H1 (cell line): ENCODE measurements at regions not wholly inside any gene's neighbourhood (a gene's known extent, or its start where the extent isn't known, plus 50 kb on each side); places are given as distances from the start of the nearest gene placed in this dataset.

ENCODE experiments used
- CTCF ChIA-PET: fragments of 300-600 bp; sonication (Branson Sonifier 250); formaldehyde crosslinking; loops from one replicate; lab custom pipeline; 2021; ENCODE audit not compliant: partially characterized antibody; lab: Charles Lee
- POLR2A ChIA-PET: fragments of 300-600 bp; sonication (Branson Sonifier 250); formaldehyde crosslinking; loops from one replicate; lab custom pipeline; 2021; ENCODE audit warnings: inconsistent platforms; ENCODE audit not compliant: partially characterized antibody; lab: Charles Lee
- DNase-seq, 2 experiments: peaks; one replicate each; pipeline versions ENCODE4 v3.0.0 to v3.0.0-alpha.2; 2010 to 2022; ENCODE audit warnings: low spot score in 2 of 2, low read depth in 1 of 2, mixed read lengths in 1 of 2
- FAIRE-seq: peaks from 2 replicates; lab custom pipeline; 2011; peaks lifted over from hg19 to GRCh38; lab: Jason Lieb, UNC
- H2AFZ ChIP-seq: 2 replicates; pipeline ENCODE4 v1.8.1; 2012; ENCODE audit warnings: low read length, inconsistent platforms
- H2AK5ac ChIP-seq: 2 replicates; pipeline ENCODE4 v1.6.1; 2013; ENCODE audit warnings: low read depth, low read length
- H2BK120ac ChIP-seq: replicated peaks from 2 replicates; pipeline ENCODE3; 2013; ENCODE audit warnings: low read depth, low read length, inconsistent platforms
- H2BK12ac ChIP-seq: 2 replicates; pipeline ENCODE4 v1.6.1; 2013; ENCODE audit warnings: low read depth, low read length
- H2BK15ac ChIP-seq: 2 replicates; pipeline ENCODE4 v1.6.1; 2013; ENCODE audit warnings: low read length
- H2BK20ac ChIP-seq: 2 replicates; pipeline ENCODE4 v1.6.1; 2013; ENCODE audit warnings: low read length
- H2BK5ac ChIP-seq: 2 replicates; pipeline ENCODE4 v1.6.1; 2013; ENCODE audit warnings: low read depth, low read length
- H3K14ac ChIP-seq: 2 replicates; pipeline ENCODE4 v1.6.1; 2013; ENCODE audit warnings: inconsistent platforms; ENCODE audit not compliant: insufficient read length
- H3K18ac ChIP-seq: 2 replicates; pipeline ENCODE4 v1.6.1; 2013; ENCODE audit warnings: low read length; ENCODE audit errors: extremely low read depth
- H3K23ac ChIP-seq: 2 replicates; pipeline ENCODE4 v1.6.1; 2013; ENCODE audit warnings: inconsistent platforms; ENCODE audit not compliant: insufficient read length
- H3K23me2 ChIP-seq: 2 replicates; pipeline ENCODE4 v1.6.1; 2013; ENCODE audit warnings: low read depth, low read length
- H3K27ac ChIP-seq: 2 replicates; pipeline ENCODE4 v1.6.1; 2011; ENCODE audit warnings: low read depth, low read length, inconsistent platforms
- H3K27me3 ChIP-seq, 4 experiments: replicated peaks in 1 of 4; 1 replicate in 1 of 4; 2 replicates in 3 of 4; pipeline versions ENCODE4 v1.6.1 to v1.8.1; 2011 to 2013; ENCODE audit warnings: low read length in 3 of 4, mild to moderate bottlenecking in 3 of 4, inconsistent platforms in 2 of 4, mixed read lengths in 2 of 4, moderate library complexity in 1 of 4; ENCODE audit not compliant: control insufficient read depth in 3 of 4, insufficient read depth in 3 of 4; ENCODE audit errors: extremely low read depth in 1 of 4
- H3K36me3 ChIP-seq, 4 experiments: 2 replicates each; pipeline versions ENCODE4 v1.6.1 to v1.8.1; 2011 to 2013; ENCODE audit warnings: mild to moderate bottlenecking in 4 of 4, low read length in 3 of 4, moderate library complexity in 2 of 4, control low read depth in 1 of 4, inconsistent platforms in 1 of 4; ENCODE audit not compliant: insufficient read depth in 4 of 4, control insufficient read depth in 2 of 4
- H3K4ac ChIP-seq: replicated peaks from 2 replicates; pipeline ENCODE3; 2013; ENCODE audit warnings: low read length, low read depth, mixed read lengths, inconsistent platforms; ENCODE audit not compliant: insufficient read length
- H3K4me1 ChIP-seq, 4 experiments: replicated peaks in 1 of 4; 1 replicate in 1 of 4; 2 replicates in 3 of 4; pipeline versions ENCODE4 v1.6.1 to v1.8.1; 2011 to 2013; ENCODE audit warnings: low read length in 3 of 4, inconsistent platforms in 2 of 4, mixed read lengths in 1 of 4; ENCODE audit not compliant: insufficient read depth in 4 of 4, control insufficient read depth in 3 of 4
- H3K4me2 ChIP-seq, 2 experiments: 2 replicates each; pipeline versions ENCODE4 v1.6.1 to v1.8.1; 2011 to 2013; ENCODE audit warnings: low read depth in 2 of 2, low read length in 2 of 2, control low read depth in 1 of 2, inconsistent platforms in 1 of 2, mild to moderate bottlenecking in 1 of 2; ENCODE audit not compliant: insufficient read depth in 1 of 2
- H3K4me3 ChIP-seq, 4 experiments: fragments of 200-600, 300-600 bp in 1 of 4; sonication (generic), shearing (Covaris generic), sonication (Bioruptor Twin) in 1 of 4; 2 replicates each; pipeline versions ENCODE4 v1.5.1 to v1.8.1; 2011 to 2016; ENCODE audit warnings: low read length in 4 of 4, low read depth in 3 of 4, control low read depth in 2 of 4, inconsistent platforms in 2 of 4, mild to moderate bottlenecking in 2 of 4, mixed read lengths in 1 of 4, moderate library complexity in 1 of 4; ENCODE audit not compliant: insufficient read depth in 2 of 4; ENCODE audit errors: extremely low read depth in 1 of 4
- H3K56ac ChIP-seq: replicated peaks from 2 replicates; pipeline ENCODE3; 2013; ENCODE audit warnings: low read depth, mild to moderate bottlenecking, mixed read lengths, low read length, inconsistent platforms; ENCODE audit not compliant: insufficient read length
- H3K79me1 ChIP-seq: 2 replicates; pipeline ENCODE4 v1.6.1; 2013; ENCODE audit warnings: low read depth, low read length, control low read depth
- H3K79me2 ChIP-seq, 2 experiments: 2 replicates each; pipeline versions ENCODE4 v1.6.1 to v1.8.1; 2012 to 2013; ENCODE audit warnings: low read length in 2 of 2, mild to moderate bottlenecking in 2 of 2, inconsistent platforms in 1 of 2; ENCODE audit not compliant: insufficient read depth in 2 of 2, control insufficient read depth in 1 of 2
- H3K9ac ChIP-seq, 4 experiments: replicated peaks in 1 of 4; 1 replicate in 1 of 4; 2 replicates in 3 of 4; pipeline versions ENCODE4 v1.6.1 to v1.8.1; 2011 to 2013; ENCODE audit warnings: low read depth in 3 of 4, low read length in 3 of 4, control low read depth in 2 of 4, mild to moderate bottlenecking in 2 of 4, moderate library complexity in 2 of 4, inconsistent platforms in 1 of 4; ENCODE audit errors: extremely low read depth in 1 of 4
- H3K9me3 ChIP-seq, 2 experiments: 2 replicates each; pipeline versions ENCODE4 v1.6.1 to v1.8.1; 2012 to 2013; ENCODE audit warnings: mild to moderate bottlenecking in 2 of 2, moderate library complexity in 2 of 2, control low read depth in 1 of 2, inconsistent platforms in 1 of 2, low read depth in 1 of 2, low read length in 1 of 2, mixed read lengths in 1 of 2; ENCODE audit not compliant: insufficient read depth in 2 of 2
- H4K20me1 ChIP-seq, 2 experiments: replicated peaks in 1 of 2; 2 replicates each; pipeline versions ENCODE3 to v1.8.1; 2011 to 2013; ENCODE audit warnings: inconsistent platforms in 2 of 2, low read length in 2 of 2, mild to moderate bottlenecking in 1 of 2; ENCODE audit not compliant: insufficient read depth in 2 of 2, control insufficient read depth in 1 of 2
- H4K5ac ChIP-seq: 2 replicates; pipeline ENCODE4 v1.6.1; 2013; ENCODE audit warnings: low read length, low read depth, mixed read lengths, inconsistent platforms; ENCODE audit not compliant: insufficient read length
- H4K8ac ChIP-seq: 2 replicates; pipeline ENCODE4 v1.8.0; 2013; ENCODE audit warnings: mild to moderate bottlenecking, moderate library complexity, low read length, inconsistent platforms; ENCODE audit not compliant: insufficient read depth; ENCODE audit errors: extremely low read depth
- H4K91ac ChIP-seq: replicated peaks from 2 replicates; pipeline ENCODE3; 2013; ENCODE audit warnings: low read length, mixed read lengths, inconsistent platforms; ENCODE audit not compliant: insufficient read length
- ATF2 ChIP-seq: IDR thresholded peaks from 2 replicates; pipeline ENCODE4 v1.6.1; 2012; ENCODE audit warnings: low read length, inconsistent platforms
- CBX5 ChIP-seq: fragments of 300-800, 300-1000 bp; sonication (generic); IDR thresholded peaks from 2 replicates; pipeline ENCODE4 v1.7.1; 2016; ENCODE audit warnings: antibody characterized with exemption, low read length, low read depth
- CHD1 ChIP-seq: IDR thresholded peaks from 2 replicates; pipeline ENCODE4 v1.6.1; 2012; ENCODE audit warnings: low read depth, low read length, improper control_type of control experiment
- CHD2 ChIP-seq: IDR thresholded peaks from 2 replicates; pipeline ENCODE4 v1.6.1; 2012; ENCODE audit warnings: low read length, improper control_type of control experiment
- JUND ChIP-seq: IDR thresholded peaks from 2 replicates; pipeline ENCODE4 v1.6.1; 2011; ENCODE audit warnings: mild to moderate bottlenecking, improper control_type of control experiment, low read length
- MAFK ChIP-seq: IDR thresholded peaks from 2 replicates; pipeline ENCODE4 v1.6.1; 2012; ENCODE audit warnings: low read depth, mild to moderate bottlenecking, improper control_type of control experiment, low read length
- MAX ChIP-seq: IDR thresholded peaks from 2 replicates; pipeline ENCODE4 v1.6.1; 2012; ENCODE audit warnings: inconsistent platforms
- SAP30 ChIP-seq: fragments of 300-600 bp; sonication (generic); IDR thresholded peaks from 2 replicates; pipeline ENCODE4 v1.7.1; 2012; ENCODE audit warnings: low read length, moderate library complexity, mild to moderate bottlenecking, inconsistent platforms; ENCODE audit not compliant: insufficient read depth, insufficient replicate concordance
- SIN3A ChIP-seq, 2 experiments: IDR thresholded peaks in 1 of 2; conservative IDR thresholded peaks in 1 of 2; 2 replicates each; pipeline ENCODE4 v1.6.1; 2011 to 2012; ENCODE audit warnings: low read length in 2 of 2, improper control_type of control experiment in 1 of 2, low read depth in 1 of 2, mild to moderate bottlenecking in 1 of 2
- SP2 ChIP-seq: IDR thresholded peaks from 2 replicates; pipeline ENCODE4 v1.6.1; 2012; ENCODE audit warnings: mild to moderate bottlenecking, low read length, inconsistent platforms
- SP4 ChIP-seq: IDR thresholded peaks from 2 replicates; pipeline ENCODE4 v1.6.1; 2012; ENCODE audit warnings: low read length, inconsistent platforms
- USF2 ChIP-seq: IDR thresholded peaks from 2 replicates; pipeline ENCODE4 v1.6.1; 2011; ENCODE audit warnings: low read length, improper control_type of control experiment
- WGBS, 2 experiments: shearing (Covaris generic) in 1 of 2; methylation state at CpG; one replicate each; pipeline versions ENCODE4 v1.1.6 to v1.1.7; 2013 to 2015; ENCODE audit warnings: low lambda C conversion rate in 2 of 2, mixed read lengths in 2 of 2, inconsistent platforms in 1 of 2, low coverage in 1 of 2, missing lambda C conversion rate in 1 of 2; ENCODE audit not compliant: insufficient replicate concordance in 2 of 2, insufficient coverage in 1 of 2, insufficient read length in 1 of 2; ENCODE audit errors: extremely low coverage in 1 of 2, missing lambda C conversion rate in 1 of 2; 5-methylcytosine and 5-hydroxymethylcytosine counted together

DNA sequence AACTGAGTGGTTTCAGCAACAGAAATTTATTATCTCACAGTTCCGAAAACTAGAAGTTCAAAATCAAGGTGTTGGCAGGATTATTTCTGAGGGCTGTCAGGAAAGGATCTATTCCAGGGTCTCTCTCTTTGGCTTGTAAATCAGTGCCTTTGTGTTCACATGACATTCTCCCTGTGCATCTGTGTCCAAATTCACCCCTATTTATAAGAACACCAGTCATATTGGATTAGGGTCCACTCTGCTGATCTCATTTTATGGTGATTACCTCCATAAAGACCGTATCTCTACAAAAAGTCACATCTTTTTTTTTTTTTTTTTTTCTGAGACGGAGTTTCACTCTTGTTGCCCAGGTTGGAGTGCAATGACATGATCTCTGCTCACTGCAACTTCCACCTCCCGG is 68.6 kb upstream of the MARCKS start:
- H3K4me3 ChIP-seq, result no peak overlapping the region
- H3K4me1 ChIP-seq, result no peaks in the 10 kb centered on the region
- CTCF ChIA-PET, result no interaction called here
- no peak overlapping the region for H2BK12ac ChIP-seq
- no peak overlapping the region for H3K18ac ChIP-seq
- no peak for FAIRE-seq
- no peaks in the 10 kb centered on the region for H3K9me3 ChIP-seq
- no peak overlapping the region for H2BK5ac ChIP-seq
- no peak overlapping the region for H2BK15ac ChIP-seq
- no peak overlapping the region for H2AFZ ChIP-seq
- H3K27me3 ChIP-seq, result peaks cover 0 to 1% (median 0%) of the 10 kb centered on the region in 4 experiments; a peak in 1 of 7 replicates
- no peaks in the 10 kb centered on the region for H3K79me2 ChIP-seq
- no peak overlapping the region for H3K23ac ChIP-seq
- no peak overlapping the region for H3K4ac ChIP-seq
- no peak overlapping the region for H4K91ac ChIP-seq
- no peak overlapping the region for H4K8ac ChIP-seq
- no peaks in the 10 kb centered on the region for H4K20me1 ChIP-seq
- 98% methylated on average over 2 of the region's 4 CpGs; no CpG with 5 or more reads in 1 of the 2 experiments for WGBS, 2 experiments
- no peak overlapping the region for H3K9ac ChIP-seq
- no peak overlapping the region for H4K5ac ChIP-seq
- no peak overlapping the region for H3K4me2 ChIP-seq
- H3K14ac ChIP-seq, result no peak overlapping the region
- H2BK120ac ChIP-seq, result no peak overlapping the region
- H3K36me3 ChIP-seq, result no peaks in the 10 kb centered on the region
- H3K79me1 ChIP-seq, result no peaks in the 10 kb centered on the region
- no peak overlapping the region for H3K27ac ChIP-seq
- POLR2A ChIA-PET, result interaction anchor here (0.6 kb wide), 1 partner anchor 366 kb away, joined by 3 read pairs; no protein-coding TSS in a partner anchor
- no peak overlapping the region for H3K56ac ChIP-seq
- H3K23me2 ChIP-seq, result no peaks in the 10 kb centered on the region
- DNase-seq, result no peak
- no peak overlapping the region for H2BK20ac ChIP-seq
- no peak overlapping the region for H2AK5ac ChIP-seq
- TF ChIP-seq SP2, result no peak
- TF ChIP-seq SIN3A (conservative IDR thresholded peaks at IDR 0.05 in 1 of 2, IDR thresholded peaks at IDR 0.05 in 1 of 2; ENCODE audit: low read depth in 1 of 2, low read length in 2 of 2), result no peak
- no peak for TF ChIP-seq SP4
- no peak for TF ChIP-seq MAFK
- no peak for TF ChIP-seq USF2
- TF ChIP-seq SAP30, result no peak
- no peak for TF ChIP-seq JUND
- no peak for TF ChIP-seq CHD1
- TF ChIP-seq CBX5, result no peak
- TF ChIP-seq MAX, result no peak
- no peak for TF ChIP-seq CHD2
- no peak for TF ChIP-seq ATF2
